Body of pancreas (tissue), 4 donors: ENCODE measurements at regions not wholly inside any gene's neighbourhood (a gene's known extent, or its start where the extent isn't known, plus 50 kb on each side); places are given as distances from the start of the nearest gene placed in this dataset.

Experiments used
- POLR2A ChIP-seq, 3 donors: fragments of 450-650 bp; IDR thresholded peaks; one replicate each; pipeline ENCODE4 v1.6.1; 2016; ENCODE audit warnings: antibody characterized with exemption in 3 of 3, mild to moderate bottlenecking in 2 of 3
- TF ChIP-seq, protein P1 (sequence below), 7 experiments: fragments of 450-650 bp in 4 of 7; fragments of 200-600 bp in 3 of 7; sonication (generic) in 3 of 7; IDR thresholded peaks; one replicate each; pipeline ENCODE4 v1.5.1; 2016 to 2019; ENCODE audit warnings: antibody characterized with exemption in 7 of 7

GRCh38 chr6:9646342-9647070, 768.4 kb downstream of the TFAP2A start:
- TF ChIP-seq POLR2A (IDR thresholded peaks at IDR 0.05): no peak
- TF ChIP-seq, protein P1, sequence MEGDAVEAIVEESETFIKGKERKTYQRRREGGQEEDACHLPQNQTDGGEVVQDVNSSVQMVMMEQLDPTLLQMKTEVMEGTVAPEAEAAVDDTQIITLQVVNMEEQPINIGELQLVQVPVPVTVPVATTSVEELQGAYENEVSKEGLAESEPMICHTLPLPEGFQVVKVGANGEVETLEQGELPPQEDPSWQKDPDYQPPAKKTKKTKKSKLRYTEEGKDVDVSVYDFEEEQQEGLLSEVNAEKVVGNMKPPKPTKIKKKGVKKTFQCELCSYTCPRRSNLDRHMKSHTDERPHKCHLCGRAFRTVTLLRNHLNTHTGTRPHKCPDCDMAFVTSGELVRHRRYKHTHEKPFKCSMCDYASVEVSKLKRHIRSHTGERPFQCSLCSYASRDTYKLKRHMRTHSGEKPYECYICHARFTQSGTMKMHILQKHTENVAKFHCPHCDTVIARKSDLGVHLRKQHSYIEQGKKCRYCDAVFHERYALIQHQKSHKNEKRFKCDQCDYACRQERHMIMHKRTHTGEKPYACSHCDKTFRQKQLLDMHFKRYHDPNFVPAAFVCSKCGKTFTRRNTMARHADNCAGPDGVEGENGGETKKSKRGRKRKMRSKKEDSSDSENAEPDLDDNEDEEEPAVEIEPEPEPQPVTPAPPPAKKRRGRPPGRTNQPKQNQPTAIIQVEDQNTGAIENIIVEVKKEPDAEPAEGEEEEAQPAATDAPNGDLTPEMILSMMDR (IDR thresholded peaks at IDR 0.05): no peak
